ENCODE measurements at regions not wholly inside any gene's neighbourhood (a gene's known extent, or its start where the extent isn't known, plus 50 kb on each side); places are given as distances from the start of the nearest gene placed in this dataset.

DNA sequence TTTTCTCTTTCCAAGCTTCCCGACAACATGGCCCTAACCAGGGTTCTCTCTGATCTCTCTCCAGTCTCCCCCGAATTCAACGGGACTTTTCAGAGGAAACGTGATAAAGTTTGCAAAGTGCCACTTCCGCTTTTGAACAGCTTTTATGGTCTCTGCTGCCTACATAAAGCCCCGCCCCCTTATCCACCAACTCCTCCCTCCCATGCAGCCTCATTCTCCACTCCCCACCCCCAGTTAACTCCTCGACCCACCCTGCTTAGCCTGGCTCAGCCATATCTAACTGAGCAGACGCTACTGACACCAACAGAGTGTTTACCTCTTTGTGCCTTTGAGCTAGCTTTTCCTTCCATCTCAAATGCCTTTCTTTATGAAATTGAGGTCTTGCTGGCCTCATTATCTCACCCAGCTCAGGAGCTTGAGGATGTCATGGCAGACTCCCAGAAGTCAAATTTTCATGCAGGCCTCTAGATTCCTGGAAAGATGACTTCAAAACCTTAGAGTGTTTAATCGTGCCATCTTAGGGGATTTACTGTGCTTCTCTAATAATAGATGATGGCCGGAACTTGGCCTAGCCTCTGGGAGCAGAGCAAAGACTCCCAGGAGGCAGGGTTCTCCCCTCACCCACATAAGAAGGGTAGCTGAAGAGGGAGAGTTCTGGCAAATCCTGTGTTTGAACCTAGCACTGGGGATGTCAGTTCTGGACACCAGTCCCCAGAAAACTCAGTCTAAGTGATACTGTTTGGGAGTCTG, 606.0 kb downstream of the BCOR start (continued):
- no peak for TF ChIP-seq ZNF174 (CRISPR knock-in tag; IDR thresholded peaks at IDR 0.05)
- TF ChIP-seq, protein P1, sequence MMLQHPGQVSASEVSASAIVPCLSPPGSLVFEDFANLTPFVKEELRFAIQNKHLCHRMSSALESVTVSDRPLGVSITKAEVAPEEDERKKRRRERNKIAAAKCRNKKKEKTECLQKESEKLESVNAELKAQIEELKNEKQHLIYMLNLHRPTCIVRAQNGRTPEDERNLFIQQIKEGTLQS (IDR thresholded peaks at IDR 0.05) = no peak
- TF ChIP-seq, protein P1 (CRISPR knock-in tag; conservative IDR thresholded peaks at IDR 0.05) = no peak
- TF ChIP-seq ZBTB17 (CRISPR knock-in tag; IDR thresholded peaks at IDR 0.05) = no peak
- no peak for TF ChIP-seq HOMEZ (CRISPR knock-in tag; IDR thresholded peaks at IDR 0.05)
- TF ChIP-seq NCOR1 (IDR thresholded peaks at IDR 0.05) = peak; percentile 70
- TF ChIP-seq ZNF224 (CRISPR knock-in tag; IDR thresholded peaks at IDR 0.05) = no peak
- TF ChIP-seq NCOA2 (IDR thresholded peaks at IDR 0.05; ENCODE audit: partially characterized antibody in 2 of 2) = no peak
- peak; percentile 73 for TF ChIP-seq GATA2 (CRISPR knock-in tag; IDR thresholded peaks at IDR 0.05)
- TF ChIP-seq NONO (IDR thresholded peaks at IDR 0.05; ENCODE audit: low read depth in 2 of 2, low read length in 1 of 2) = no peak
- no peak for TF ChIP-seq ETS2 (tag; IDR thresholded peaks at IDR 0.05; ENCODE audit: borderline replicate concordance, poor library complexity, severe bottlenecking)
- 0 out of 2 replicates have a peak, but pooled peaks have one; percentile 4 for TF ChIP-seq CREM (IDR thresholded peaks at IDR 0.05; ENCODE audit: low read depth)
- TF ChIP-seq ZBED1 (IDR thresholded peaks at IDR 0.05) = no peak
- TF ChIP-seq CBFA2T3 (IDR thresholded peaks at IDR 0.05) = peak; percentile 87
- TF ChIP-seq COPS2 (conservative IDR thresholded peaks at IDR 0.05) = no peak
- TF ChIP-seq STAT5A (IDR thresholded peaks at IDR 0.05; ENCODE audit: borderline replicate concordance, low read length) = 0 out of 2 replicates have a peak, but pooled peaks have one; percentile 15
- TF ChIP-seq POLR2H (tag; IDR thresholded peaks at IDR 0.05; ENCODE audit: low read depth) = no peak
- no peak for TF ChIP-seq ZNF324 (CRISPR knock-in tag; IDR thresholded peaks at IDR 0.05)
- no peak for TF ChIP-seq SRSF7 (optimal IDR thresholded peaks at IDR 0.05; ENCODE audit: low read depth, low read length)
- no peak for TF ChIP-seq SMC3 (conservative IDR thresholded peaks at IDR 0.05; ENCODE audit: insufficient read depth, low read depth, low read length)
- no peak for TF ChIP-seq MYNN (IDR thresholded peaks at IDR 0.05)
- no peak for TF ChIP-seq MYNN (CRISPR knock-in tag; IDR thresholded peaks at IDR 0.05)
